GDM1 (cell line): ENCODE measurements at regions not wholly inside any gene's neighbourhood (a gene's known extent, or its start where the extent isn't known, plus 50 kb on each side); places are given as distances from the start of the nearest gene placed in this dataset.

Source experiments
- DNase-seq: peaks from one replicate; lab custom pipeline; 2025; lab: John Stamatoyannopoulos, UW

- DNase-seq = no peak
These were observed 118.8 kb upstream of the GSE1 start for GRCh38 chr16:85494315-85494714.

GRCh38 chr16:85495259-85495658, 117.9 kb upstream of the GSE1 start:
- DNase-seq = no peak

DNA sequence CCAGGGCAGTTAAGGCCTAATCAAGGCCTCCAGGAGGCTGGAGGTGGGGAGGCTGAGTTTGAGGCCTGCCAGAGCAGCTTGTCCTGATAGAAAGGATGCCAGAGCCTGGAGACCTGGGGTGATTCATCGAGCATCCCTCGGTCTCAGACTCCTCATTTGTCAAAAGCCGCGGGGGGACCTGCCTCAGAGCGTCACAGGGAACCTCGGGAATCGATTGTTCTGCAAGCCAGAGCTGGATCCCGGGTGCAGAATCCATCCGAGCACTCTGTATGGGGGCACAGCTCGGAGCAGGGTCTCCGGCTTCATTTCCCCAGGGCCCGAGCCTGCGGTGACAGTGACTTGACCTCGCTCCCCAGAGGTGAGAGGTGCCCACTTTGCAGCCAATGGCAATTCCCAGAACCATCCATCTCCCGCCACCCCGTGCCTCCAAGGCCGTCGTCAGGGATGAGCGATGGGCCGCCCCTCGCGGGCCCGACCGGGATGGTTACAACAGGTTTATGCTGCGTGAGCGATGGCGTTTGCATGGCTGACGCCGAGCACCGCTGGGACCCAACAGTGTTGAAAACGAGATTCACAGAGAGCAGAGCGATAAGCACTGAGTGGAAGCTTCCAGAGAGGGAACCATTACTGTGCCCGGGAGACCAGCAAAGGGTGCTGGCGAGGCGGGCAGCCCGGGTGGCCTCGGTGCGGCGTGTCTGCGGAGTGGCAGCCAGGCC, 117.1 kb upstream of the GSE1 start:
- no peak for DNase-seq

DNA sequence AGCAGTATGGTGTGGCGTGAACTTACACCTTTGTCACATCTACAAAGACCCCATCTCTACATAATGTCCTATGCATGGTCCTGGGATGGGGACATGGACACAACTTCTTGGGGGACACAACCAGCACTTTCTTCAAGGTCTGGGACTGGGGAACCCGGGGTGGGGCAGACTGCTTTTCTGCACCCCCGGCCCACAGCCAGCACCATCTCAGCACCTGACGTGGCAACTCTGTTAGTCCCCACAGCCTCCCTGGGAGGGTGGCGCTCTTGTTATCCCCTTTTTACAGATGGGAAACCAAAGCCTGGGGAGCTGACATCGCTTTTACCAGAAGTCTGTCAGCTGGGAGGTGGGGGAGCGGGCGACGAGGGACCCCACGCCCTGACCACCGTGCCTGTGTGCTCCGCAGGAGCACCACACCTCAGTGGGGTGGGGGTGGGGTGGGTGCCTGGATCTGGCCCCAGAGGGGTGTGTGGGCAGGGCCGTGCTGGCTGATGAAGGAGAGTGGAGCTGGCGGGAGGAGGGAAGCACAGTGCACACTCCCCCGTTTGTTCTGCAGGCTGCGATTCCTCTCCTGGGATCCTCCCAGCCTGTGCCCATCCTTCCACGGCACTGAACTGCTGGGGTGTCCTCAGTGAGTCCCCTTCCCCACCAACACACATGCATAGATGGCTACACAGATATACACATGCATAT, 115.4 kb upstream of the GSE1 start:
- DNase-seq = no peak

- no peak for DNase-seq
These were observed 114.5 kb upstream of the GSE1 start for GRCh38 chr16:85498607-85499006.

GRCh38 chr16:85500220-85500619, 112.9 kb upstream of the GSE1 start:
- DNase-seq = no peak

GRCh38 chr16:85501900-85502299, 111.2 kb upstream of the GSE1 start:
- no peak for DNase-seq

- DNase-seq = no peak
These were observed 110.8 kb upstream of the GSE1 start for GRCh38 chr16:85502357-85502756.

DNA sequence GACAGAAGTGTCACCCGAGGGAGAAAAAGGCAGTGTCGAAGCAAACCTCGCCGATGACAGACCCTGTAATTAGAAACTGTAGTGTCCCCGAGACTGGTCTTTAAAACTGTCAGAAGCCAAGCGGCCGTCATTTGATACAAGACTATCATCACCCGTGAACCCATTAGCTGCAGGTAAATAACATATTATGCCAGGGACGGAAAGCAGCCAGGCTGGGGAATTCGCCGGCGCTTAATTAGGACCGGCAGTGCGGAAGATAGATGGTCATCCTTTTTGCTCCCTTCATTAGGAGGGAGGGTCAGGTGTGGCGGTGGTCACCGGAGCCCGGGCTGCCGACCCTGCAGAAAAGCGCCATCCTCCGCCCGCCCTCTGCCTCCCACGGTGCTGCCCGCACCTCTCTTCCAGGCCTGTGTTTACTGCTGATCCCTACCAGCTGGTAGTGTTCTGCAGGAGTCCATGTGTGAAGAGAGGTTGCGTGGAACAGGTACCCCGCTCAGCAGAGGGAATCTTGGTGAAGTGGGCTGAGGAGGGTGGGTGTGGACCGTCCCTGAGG, 109.4 kb upstream of the GSE1 start:
- DNase-seq = no peak

- no peak for DNase-seq
These were observed 108.9 kb upstream of the GSE1 start for GRCh38 chr16:85504242-85504641.

DNA sequence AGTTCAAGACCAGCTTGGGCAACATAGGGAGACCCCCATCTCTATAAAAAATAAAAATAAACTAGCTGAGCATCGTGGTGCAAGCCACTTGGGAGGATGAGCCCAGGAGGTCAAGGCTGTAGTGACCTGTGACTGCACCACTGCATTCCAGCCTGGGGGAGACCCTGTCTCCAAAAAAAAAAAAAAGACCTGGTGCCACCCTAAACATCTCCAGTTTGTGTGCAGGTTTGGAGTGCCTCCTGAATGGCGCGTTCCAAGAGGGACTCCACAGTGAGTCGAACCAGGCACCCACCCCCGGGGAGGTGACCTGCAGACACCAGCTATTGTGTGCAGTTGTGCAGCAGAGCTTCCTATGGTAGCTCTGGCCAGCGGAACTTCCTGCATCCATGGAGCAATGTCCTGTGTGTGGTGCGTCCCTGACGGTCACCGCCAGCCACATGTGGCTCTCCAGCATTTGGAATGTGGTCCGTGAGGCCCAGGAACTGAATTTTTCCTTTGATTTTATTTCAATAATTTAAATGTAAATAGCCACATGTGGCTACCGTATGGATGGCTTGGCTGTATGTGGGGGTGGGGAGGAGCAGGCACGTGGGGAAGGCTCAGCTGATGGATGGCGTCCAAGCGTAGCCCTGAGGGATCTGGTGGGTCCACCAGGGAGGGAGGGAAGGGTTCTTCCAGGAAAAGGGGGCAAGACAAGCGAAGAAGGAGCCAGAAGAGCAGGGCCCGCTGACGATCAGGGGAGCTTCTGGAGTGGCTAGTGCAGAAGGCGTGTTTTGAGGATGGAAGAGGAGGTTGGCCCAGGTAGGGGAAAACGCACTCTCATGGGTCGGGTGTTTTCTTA, 107.1 kb upstream of the GSE1 start:
- DNase-seq = no peak

DNA sequence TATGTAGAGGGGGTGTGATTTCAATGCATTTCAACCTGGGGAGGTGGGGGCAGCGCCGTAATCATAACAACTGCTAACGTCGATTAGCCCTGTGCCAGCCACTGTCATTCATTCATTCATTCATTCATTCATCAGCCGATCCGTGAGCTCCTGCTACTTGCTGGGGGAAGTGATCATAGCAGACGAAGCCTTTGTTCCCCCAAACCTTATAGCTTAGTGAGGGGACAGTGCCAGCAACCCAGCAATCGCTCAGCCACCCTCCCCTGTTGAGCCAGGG, 106.5 kb upstream of the GSE1 start:
- no peak for DNase-seq

DNA sequence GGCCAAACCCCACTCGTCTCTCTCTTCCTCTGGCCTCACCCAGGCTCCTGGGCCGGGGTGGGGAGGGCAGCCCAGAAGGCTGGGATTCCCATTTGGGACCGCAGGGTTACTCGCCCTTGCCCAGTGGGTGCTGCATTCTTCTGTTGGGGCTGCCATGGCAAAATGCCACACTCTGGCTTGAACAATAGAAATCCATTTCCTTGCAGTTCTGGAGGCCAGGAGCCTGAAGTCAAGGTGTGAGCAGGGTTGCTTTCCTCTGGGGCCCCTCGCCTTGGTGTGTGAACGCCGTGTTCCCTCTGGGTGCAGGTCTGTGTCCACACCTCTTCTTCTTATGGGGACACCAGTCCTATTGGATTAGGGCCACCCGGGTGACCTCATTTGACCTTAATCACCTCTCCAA, 105.8 kb upstream of the GSE1 start:
- no peak for DNase-seq

DNA sequence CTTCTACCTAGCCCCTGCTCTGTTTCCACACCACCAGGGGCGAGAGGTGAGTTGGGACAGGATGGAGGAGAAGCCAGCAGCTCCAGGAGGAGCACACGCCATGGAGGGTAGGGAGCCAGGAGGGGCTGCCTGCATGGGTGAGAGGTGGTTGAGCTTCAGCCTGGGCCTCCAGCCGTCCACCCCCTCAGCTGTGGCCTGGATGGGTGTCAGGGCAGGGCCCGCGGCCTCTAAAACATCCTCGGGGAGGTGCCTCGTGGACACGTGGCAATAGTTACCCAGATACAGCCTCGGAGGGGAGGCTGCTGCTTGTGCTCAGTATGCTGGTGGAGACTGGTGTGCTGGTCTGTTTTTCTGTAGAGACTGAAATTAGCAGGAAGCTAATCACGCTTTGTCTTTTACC, 104.7 kb upstream of the GSE1 start:
- no peak for DNase-seq

- DNase-seq = no peak
These were observed 104.1 kb upstream of the GSE1 start for GRCh38 chr16:85508993-85509392.

GRCh38 chr16:85510041-85510659, 103.0 kb upstream of the GSE1 start:
- no peak for DNase-seq

DNA sequence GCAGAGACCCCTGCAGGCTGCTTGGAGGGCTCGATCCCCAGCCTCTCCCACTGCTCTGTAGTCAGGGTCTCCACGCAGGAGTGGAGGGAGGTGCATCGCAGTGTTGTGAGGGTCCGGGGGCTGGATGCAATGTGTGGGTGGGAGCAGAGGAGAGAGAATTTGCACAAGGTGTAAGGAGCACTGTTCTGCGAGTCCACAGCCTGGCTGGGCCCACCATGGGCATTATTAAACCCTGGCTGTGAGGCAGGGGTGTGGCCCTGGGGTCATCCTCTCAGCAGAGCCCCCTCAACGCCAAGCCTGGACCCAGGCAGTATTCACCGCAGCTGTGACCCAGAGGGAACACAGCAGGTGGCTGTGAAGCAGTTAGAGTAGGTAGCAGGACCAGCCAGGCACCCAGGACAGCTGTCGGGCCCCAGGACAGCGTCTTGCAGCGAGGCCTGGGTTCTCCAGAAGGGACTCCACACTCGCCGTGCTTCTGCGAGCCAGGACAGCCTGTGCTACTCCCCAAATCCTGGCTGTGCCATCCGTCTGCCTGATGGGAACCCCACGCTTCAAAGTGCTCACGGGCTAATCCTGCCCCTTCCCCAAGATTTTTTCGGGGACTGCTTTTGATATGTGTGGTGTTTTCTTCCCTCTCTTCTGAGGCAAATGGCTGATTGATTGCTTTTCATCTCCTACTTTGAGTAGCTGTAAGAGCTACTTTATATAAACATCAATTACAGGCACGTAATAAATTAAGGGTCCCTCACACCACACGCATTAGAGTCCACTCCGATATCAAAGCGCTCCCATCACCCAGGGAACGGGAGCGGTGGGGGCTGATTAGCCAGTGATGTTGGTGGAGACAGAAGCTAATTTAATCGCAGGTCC, 100.9 kb upstream of the GSE1 start:
- DNase-seq = no peak

- DNase-seq = no peak
These were observed 100.4 kb upstream of the GSE1 start for GRCh38 chr16:85512808-85513115.

- no peak for DNase-seq
These were observed 99.9 kb upstream of the GSE1 start for GRCh38 chr16:85513180-85513579.

DNA sequence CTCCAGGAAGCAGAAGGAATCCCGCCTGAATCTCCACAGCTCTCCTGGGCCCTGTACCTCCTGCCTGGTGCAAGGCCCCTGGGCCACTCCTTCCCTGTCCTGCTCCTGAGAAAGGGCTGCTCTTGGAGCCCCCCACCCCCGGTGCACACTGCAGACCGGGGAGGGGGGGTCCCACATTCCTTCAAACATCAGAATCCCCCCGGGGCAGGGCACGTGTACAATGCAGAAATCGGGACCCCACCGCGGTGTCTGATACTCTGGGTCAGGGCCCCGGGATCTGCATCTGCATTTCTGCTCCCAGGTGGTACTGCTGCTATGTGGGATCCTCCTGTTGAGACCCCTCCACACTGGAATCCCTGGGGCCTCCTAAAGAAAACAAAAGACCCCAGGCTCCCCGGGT, 99.5 kb upstream of the GSE1 start:
- no peak for DNase-seq

GRCh38 chr16:85514295-85514597, 98.9 kb upstream of the GSE1 start:
- no peak for DNase-seq
